Stimulated activated naive CD4-positive, alpha-beta T cell (primary cell): ENCODE measurements at regions not wholly inside any gene's neighbourhood (a gene's known extent, or its start where the extent isn't known, plus 50 kb on each side); places are given as distances from the start of the nearest gene placed in this dataset.

ENCODE experiments used
- DNase-seq, 6 experiments: peaks; one replicate each; lab custom pipeline; 2025; lab: John Stamatoyannopoulos, UW

DNA sequence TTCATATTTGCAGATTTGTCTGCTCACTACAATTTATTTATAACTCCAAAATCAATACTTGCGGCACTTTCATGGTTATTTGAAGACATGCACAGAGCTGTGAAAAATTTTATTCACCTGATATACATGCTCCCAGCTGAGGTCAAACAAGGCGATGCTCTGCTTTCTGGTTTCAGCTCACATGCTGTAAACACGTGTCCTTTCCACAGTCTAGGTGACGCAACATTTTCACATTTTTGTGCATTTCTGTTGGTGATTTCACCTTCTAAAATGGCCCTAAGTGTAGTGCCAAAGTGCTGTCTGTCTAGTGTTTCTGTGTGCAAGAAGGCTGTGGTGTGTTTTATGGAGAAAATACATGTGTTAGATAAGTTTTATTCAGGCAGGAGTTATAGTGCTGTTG, 650.5 kb downstream of the RNF144B start:
- DNase-seq: no peak

GRCh38 chr6:19039287-19039686, 652.1 kb downstream of the RNF144B start:
- DNase-seq: no peak

- no peak for DNase-seq
These were observed 654.8 kb downstream of the RNF144B start for GRCh38 chr6:19041906-19042305.

DNA sequence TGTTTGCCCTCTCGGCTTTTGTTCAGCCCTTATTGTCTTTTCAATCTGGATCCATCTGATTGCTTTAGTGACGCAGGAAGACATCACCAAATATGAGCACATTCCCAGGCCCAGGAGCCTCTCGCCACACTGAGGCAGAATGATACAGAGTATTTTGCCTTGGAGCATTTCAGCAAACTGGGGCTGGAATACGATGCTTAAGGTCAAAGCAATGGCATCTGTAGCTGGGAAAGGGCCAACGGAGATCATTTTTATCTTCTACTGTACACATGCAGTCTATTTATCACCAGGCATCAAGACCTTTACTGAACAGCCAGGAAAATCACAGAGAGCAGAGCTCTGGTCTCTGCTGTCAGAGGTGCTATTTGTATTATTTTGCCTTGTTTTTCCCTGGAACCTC, 655.3 kb downstream of the RNF144B start:
- DNase-seq: no peak

- DNase-seq: no peak
These were observed 663.6 kb downstream of the RNF144B start for GRCh38 chr6:19050765-19051164.

GRCh38 chr6:19052219-19052618, 665.1 kb downstream of the RNF144B start:
- no peak for DNase-seq

- no peak for DNase-seq
These were observed 672.0 kb downstream of the RNF144B start for GRCh38 chr6:19059102-19059501.

- DNase-seq: no peak
These were observed 680.0 kb downstream of the RNF144B start for GRCh38 chr6:19067165-19067564.

GRCh38 chr6:19070520-19070919, 683.4 kb downstream of the RNF144B start:
- DNase-seq: no peak

GRCh38 chr6:19083801-19084200, 696.7 kb downstream of the RNF144B start:
- no peak for DNase-seq

DNA sequence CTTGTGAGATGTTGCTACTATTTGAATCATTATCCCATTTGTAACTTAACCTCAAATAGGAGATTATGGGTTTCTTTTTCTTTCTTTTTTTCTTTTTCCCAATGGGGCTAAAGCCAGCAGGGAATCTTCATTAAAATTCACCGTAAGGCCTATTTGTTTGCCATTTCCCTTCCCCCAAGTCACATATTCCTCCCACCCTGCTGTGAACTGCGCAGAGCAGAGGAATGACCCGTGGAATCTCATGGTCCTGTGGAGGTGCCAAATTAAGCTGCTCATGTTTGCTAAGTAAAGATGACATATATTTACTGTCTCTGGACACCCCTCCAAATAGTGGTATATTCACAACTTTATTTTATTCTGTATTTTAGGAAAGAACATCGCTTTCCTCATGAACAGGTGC, 699.3 kb downstream of the RNF144B start:
- DNase-seq: no peak

GRCh38 chr6:19087296-19087695, 700.1 kb downstream of the RNF144B start:
- DNase-seq: no peak

GRCh38 chr6:19087897-19088296, 700.7 kb downstream of the RNF144B start:
- DNase-seq: no peak

DNA sequence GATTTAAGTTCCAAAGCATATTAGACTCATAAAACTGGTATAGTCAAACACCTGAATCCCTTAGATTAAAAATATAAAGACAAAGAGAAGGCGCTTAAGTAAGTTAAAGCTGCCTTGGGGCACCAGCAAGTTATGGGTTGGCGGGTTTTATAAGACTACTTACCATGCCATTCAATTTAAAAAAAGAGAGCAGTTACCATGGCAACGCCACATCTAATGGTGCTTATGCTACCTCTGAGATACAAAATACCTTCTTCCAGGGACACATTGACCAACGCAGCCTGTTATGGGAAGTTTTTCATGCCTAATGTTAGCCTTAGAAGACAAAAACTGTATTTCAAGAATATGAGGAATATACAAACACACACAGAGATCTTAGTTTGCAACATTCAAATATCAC, 713.6 kb downstream of the RNF144B start:
- no peak for DNase-seq

- DNase-seq: no peak
These were observed 715.8 kb downstream of the RNF144B start for GRCh38 chr6:19102936-19103335.

- DNase-seq: no peak
These were observed 720.3 kb downstream of the RNF144B start for GRCh38 chr6:19107468-19107867.

- DNase-seq: no peak
These were observed 715.6 kb upstream of the ID4 start for GRCh38 chr6:19121521-19121920.

DNA sequence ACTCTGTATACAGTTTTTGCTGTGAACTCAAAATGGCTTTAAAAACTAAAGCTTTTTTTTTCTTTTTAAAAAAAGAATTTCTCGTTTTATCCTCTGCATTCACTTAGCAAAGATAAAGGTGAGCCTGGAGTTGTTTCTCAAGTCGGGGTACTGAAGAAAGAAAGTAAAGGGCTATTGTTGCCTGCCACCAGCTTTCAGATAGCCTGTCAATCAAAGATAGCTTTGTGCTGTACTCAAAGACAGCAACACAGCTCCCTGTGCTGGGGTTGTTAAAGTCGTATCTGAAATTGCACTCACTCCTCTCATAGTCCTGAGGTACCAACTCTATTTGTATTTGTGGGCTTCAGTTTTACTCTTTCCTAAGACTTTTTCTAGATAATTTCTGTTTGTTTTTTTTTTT, 710.1 kb upstream of the ID4 start:
- no peak for DNase-seq

GRCh38 chr6:19128701-19129100, 708.5 kb upstream of the ID4 start:
- no peak for DNase-seq

- no peak for DNase-seq
These were observed 701.5 kb upstream of the ID4 start for GRCh38 chr6:19135706-19136105.

DNA sequence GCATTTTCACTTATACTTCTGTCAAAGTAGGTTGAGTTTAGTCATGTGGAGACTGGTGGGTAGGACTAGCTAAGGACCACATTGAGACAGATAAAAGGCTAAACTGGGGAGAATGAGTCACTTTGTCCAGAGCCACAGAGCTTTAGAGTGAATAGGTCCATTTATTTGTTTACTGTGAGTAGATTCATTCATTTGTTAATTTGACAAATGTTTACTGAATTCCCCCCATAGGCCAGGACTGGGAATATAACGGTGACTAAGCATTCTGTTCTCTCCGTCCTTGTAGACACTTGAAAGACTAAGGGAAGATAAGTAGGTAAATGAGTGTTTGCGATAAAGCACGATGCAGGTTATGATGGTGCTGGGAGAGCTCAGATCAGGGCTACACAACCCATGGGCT, 699.7 kb upstream of the ID4 start:
- DNase-seq: no peak

DNA sequence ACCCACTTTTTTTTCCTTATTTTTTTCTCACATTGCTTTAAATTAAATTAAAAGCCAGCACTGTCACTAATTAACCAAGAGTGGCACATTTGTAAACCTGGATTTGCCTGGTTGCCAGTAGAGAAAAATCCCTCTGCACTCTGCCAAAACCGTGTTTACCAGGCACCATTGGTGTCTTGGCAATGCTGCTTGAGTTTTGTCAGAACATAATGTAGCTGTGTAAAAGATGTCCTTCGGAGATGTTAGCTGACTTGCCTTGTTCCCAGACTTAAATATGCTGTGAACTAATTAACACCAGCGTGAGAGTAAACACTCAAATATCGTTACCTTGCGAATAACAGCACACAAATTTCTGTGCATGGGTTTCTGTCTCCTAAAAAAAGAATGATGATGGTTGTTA, 694.9 kb upstream of the ID4 start:
- DNase-seq: no peak

DNA sequence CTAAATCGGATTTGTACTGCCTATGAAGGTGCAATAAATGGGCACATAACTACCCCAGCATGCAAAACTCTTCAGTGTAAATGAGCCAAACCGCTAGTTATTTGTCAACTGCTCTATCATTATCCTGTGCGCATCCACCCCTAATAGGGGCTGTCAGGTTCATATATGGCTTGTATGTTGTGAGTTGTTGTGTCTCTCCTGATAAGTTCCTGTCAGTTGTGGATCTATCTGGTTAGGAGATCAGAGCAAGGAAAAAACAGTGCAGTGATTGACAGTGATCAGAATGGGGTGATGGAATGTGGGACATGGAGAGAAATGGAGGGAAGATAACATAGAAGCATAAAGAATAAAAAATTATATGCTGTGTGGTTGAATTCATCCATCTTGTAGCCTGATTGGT, 686.9 kb upstream of the ID4 start:
- no peak for DNase-seq

DNA sequence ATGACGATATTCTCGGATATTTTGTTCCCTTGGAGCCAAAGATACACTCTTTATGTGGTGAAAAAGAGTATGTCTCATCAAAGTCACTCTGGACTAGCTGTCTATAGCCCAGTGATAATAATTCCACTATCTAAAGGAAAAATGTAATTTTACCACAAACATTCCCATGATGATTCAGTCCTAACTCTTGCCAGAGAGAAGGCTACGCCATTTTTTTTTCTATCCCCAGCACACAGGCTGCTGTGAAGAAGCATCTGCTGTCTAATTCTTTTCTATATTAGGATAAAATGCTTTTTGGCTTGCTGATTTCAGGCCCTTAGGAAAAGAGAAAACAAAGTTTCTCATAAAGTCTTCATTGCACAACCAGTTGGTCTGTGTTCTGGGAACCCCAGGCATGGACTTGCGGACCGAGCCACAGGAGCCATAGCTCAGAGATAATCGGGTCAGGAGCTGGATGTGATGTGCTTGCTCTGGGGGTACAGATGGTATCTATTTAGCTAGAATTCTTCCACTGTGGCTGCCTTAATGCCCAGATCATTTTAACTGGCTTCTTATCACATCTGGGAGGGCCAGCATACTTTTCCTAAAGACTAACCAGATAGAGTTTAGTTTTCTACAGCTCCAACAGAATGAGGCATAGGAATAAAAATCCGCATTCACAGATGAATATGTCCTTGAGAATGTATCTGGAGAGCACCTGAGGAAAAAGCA, 683.7 kb upstream of the ID4 start:
- no peak for DNase-seq

GRCh38 chr6:19153981-19154295, 683.2 kb upstream of the ID4 start:
- DNase-seq: no peak
